ENCODE measurements at regions not wholly inside any gene's neighbourhood (a gene's known extent, or its start where the extent isn't known, plus 50 kb on each side); places are given as distances from the start of the nearest gene placed in this dataset.

DNA sequence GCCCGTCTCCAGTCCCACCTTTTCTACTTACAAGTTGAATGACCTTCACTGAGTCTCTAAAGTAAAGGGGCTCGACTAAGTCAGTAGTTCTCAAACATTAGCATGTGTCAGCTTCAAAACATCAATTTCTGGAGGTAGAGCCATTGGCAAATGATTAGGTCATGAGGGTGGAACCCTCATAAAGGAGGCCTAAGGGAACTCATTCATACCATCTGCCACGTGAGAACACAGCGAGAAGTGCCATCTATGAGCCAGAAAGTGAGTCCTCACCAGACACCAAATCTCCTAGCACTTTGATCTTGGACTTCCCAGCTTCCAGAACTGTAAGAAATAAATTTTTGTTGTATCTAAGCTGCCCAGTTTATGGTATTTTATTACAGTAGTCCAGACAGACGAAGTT lies 129.8 kb downstream of the MEX3B start:
- WGBS, 2 donors (ENCODE audit: low coverage in 1 of 2): 40 to 68% methylated on average over 1 to 5 of the region's 5 CpGs
- H3K9me3 ChIP-seq: peaks cover 5 to 20% of the 10 kb centered on the region in 2 donors
- H3K4me3 ChIP-seq: no peak overlapping the region
- H3K4me1 ChIP-seq: peaks cover 0 to 6% (median 2%) of the 10 kb centered on the region in 4 donors
- TF ChIP-seq POLR2A (IDR thresholded peaks at IDR 0.05) (no peak), POLR2AphosphoS5 (IDR thresholded peaks at IDR 0.05) (no peak), EP300 (IDR thresholded peaks at IDR 0.05; ENCODE audit: low read depth) (no peak)
- TF ChIP-seq, protein P1, sequence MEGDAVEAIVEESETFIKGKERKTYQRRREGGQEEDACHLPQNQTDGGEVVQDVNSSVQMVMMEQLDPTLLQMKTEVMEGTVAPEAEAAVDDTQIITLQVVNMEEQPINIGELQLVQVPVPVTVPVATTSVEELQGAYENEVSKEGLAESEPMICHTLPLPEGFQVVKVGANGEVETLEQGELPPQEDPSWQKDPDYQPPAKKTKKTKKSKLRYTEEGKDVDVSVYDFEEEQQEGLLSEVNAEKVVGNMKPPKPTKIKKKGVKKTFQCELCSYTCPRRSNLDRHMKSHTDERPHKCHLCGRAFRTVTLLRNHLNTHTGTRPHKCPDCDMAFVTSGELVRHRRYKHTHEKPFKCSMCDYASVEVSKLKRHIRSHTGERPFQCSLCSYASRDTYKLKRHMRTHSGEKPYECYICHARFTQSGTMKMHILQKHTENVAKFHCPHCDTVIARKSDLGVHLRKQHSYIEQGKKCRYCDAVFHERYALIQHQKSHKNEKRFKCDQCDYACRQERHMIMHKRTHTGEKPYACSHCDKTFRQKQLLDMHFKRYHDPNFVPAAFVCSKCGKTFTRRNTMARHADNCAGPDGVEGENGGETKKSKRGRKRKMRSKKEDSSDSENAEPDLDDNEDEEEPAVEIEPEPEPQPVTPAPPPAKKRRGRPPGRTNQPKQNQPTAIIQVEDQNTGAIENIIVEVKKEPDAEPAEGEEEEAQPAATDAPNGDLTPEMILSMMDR (IDR thresholded peaks at IDR 0.05): no peak
- no peak overlapping the region for H3K27ac ChIP-seq
- H3K36me3 ChIP-seq: no peaks in the 10 kb centered on the region
- no peaks in the 10 kb centered on the region for H3K27me3 ChIP-seq
- no peak for DNase-seq
- in situ Hi-C loops (cut with MboI; ENCODE audit: low pct_ligation_motif_present in 1 of 4, low pct_unique_long_range_greater_than_20kb in 1 of 4, low sequenced_read_pairs in 3 of 4) (no loop called here), intact Hi-C loops (cut with DNase I; ENCODE audit: low total_unique reads) (no loop called here)

DNA sequence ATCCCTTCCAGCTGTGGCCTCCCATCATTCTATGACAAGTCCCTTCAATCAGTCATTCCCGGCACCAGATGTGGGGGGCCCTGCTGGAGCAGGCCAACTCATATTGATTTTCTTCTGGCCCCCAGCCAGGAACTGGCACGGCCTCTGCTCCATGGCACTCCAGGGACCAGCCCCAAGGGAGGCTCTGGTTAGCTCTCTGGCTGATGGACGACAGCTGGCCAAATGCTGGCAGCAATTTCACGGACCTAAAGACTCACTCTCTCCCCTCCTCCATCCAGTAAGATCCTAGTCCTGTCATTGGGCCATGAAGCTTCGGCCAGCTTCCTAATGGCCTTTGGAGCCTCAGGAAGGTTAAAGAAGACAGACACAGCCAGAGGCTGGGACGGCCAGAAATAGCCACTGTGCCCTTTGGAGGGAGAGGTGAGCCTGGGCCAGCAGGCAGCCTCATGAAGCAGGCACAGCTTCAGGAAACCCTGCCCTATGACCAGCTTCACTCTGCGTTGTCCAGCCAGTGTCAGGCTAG lies 131.0 kb downstream of the MEX3B start:
- H3K36me3 ChIP-seq: no peaks in the 10 kb centered on the region
- WGBS, 2 donors (ENCODE audit: low coverage in 1 of 2): 68% methylated on average over 7 of the region's 7 CpGs; no CpG with 5 or more reads in 1 of the 2 donors
- in situ Hi-C loops (cut with MboI; ENCODE audit: low pct_ligation_motif_present in 1 of 4, low pct_unique_long_range_greater_than_20kb in 1 of 4, low sequenced_read_pairs in 3 of 4): no loop called here
- no peaks in the 10 kb centered on the region for H3K27me3 ChIP-seq
- intact Hi-C loops (cut with DNase I; ENCODE audit: low total_unique reads): no loop called here
- no peak overlapping the region for H3K4me3 ChIP-seq
- no peak overlapping the region for H3K27ac ChIP-seq
- peaks cover 3 to 20% of the 10 kb centered on the region in 2 donors for H3K9me3 ChIP-seq
- H3K4me1 ChIP-seq: peaks cover 2 to 6% (median 4%) of the 10 kb centered on the region in 4 donors
- DNase-seq: no peak
- TF ChIP-seq, protein P1 (IDR thresholded peaks at IDR 0.05): no peak
- TF ChIP-seq POLR2A (IDR thresholded peaks at IDR 0.05) (no peak), EP300 (IDR thresholded peaks at IDR 0.05; ENCODE audit: low read depth) (no peak), POLR2AphosphoS5 (IDR thresholded peaks at IDR 0.05) (no peak)

DNA sequence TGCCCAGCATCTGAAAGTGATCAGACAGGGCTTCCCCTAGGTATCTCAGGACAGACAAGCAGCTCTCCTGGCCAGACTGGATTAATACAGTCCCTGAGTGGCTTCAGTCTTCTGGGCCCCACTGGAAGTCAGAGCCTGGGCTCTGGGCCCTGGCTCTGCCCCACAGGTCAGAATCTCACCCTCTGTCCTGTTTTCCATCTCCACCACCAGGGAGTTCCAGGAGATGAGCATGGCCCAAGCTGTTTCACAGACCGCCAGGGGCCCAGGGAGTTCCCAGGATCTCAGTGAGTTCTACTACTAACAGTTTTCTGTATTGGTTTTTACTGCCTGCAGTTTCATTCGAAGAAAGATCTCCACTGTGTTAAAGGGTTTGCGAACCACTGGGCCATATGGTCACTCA lies 131.5 kb downstream of the MEX3B start:
- intact Hi-C loops (cut with DNase I; ENCODE audit: low total_unique reads): no loop called here
- no peak for DNase-seq
- in situ Hi-C loops (cut with MboI; ENCODE audit: low pct_ligation_motif_present in 1 of 4, low pct_unique_long_range_greater_than_20kb in 1 of 4, low sequenced_read_pairs in 3 of 4): no loop called here
- TF ChIP-seq EP300 (IDR thresholded peaks at IDR 0.05; ENCODE audit: low read depth) (no peak), POLR2AphosphoS5 (IDR thresholded peaks at IDR 0.05) (no peak)
- Histone ChIP-seq H3K4me3 (no peak overlapping the region), H3K4me1 (peaks cover 4 to 8% (median 6%) of the 10 kb centered on the region in 4 donors), H3K27me3 (no peaks in the 10 kb centered on the region), H3K36me3 (no peaks in the 10 kb centered on the region), H3K27ac (no peak overlapping the region), H3K9me3 (peaks cover 0 to 15% of the 10 kb centered on the region in 2 donors)
- WGBS, 2 donors (ENCODE audit: low coverage in 1 of 2): 90% methylated on average over 3 of the region's 3 CpGs; no CpG with 5 or more reads in 1 of the 2 donors

DNA sequence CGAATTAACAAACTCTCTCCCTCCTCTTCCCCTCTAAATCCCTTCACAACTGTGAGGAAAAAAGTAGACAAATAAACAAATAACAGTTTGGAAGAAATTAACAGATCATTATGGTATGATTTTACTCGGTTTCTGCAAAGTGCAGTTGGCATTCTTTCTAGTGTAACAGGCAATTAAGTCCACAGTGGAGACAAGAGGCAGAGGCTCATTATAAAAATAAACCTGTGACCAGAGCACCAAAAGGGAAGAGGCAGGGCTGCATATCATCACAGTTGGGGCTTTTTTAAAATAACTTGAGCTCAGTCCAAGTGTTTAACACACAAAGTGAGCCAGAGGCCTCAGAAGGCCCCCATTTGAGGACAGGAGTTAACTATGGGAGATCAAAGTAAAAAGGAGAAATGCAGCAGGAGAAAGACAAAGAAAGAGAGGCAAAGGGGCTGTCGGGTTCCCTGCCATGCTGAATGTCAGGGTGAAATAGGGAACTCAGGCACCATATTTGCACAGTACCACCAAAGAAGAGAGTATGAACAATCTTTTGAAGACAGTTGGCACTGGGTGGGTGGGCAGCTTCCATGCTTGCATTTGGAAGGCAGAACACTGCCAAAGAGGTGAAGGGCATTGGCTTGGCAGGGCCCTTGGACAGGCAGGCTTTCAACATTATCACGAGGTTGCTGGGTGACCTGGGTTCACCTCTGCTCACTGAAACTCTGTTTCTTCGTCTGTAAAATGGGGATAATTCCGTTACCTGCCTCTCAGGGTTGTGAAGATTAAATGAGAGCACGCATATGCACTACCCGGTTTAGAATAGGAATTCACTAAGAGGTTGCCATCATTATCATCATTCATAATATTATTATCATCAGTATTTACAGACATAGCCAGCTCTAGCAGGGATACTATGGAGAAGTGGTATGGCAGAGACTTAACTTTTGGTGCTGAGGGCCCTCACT lies 134.5 kb downstream of the MEX3B start:
- DNase-seq: no peak
- peak overlapping the region in 3 of 4 donors; percentile 44 to 70 (median 58) for H3K27ac ChIP-seq
- WGBS, 2 donors (ENCODE audit: low coverage in 1 of 2): 58 to 70% methylated on average over 8 of the region's 8 CpGs

More for the DNA sequence above, 134.5 kb downstream of the MEX3B start:
- Histone ChIP-seq H3K4me1 (peaks cover 4 to 8% (median 6%) of the 10 kb centered on the region in 4 donors), H3K9me3 (no peaks in the 10 kb centered on the region), H3K27me3 (no peaks in the 10 kb centered on the region), H3K4me3 (no peak overlapping the region), H3K36me3 (no peaks in the 10 kb centered on the region)
- TF ChIP-seq, protein P1 (IDR thresholded peaks at IDR 0.05): no peak
- TF ChIP-seq POLR2AphosphoS5 (IDR thresholded peaks at IDR 0.05): no peak
- in situ Hi-C loops (cut with MboI; ENCODE audit: low pct_ligation_motif_present in 1 of 4, low pct_unique_long_range_greater_than_20kb in 1 of 4, low sequenced_read_pairs in 3 of 4) (no loop called here), intact Hi-C loops (cut with DNase I; ENCODE audit: low total_unique reads) (no loop called here)

Measured in transverse colon (tissue), 4 donors.